ENCODE measurements at regions not wholly inside any gene's neighbourhood (a gene's known extent, or its start where the extent isn't known, plus 50 kb on each side); places are given as distances from the start of the nearest gene placed in this dataset.
"Not testable (repeated sequence)": the region's sequence is repeated elsewhere in the genome, so short reads cannot be mapped to it uniquely, and the experiment has no call there.

GRCh38 chr13:103457050-103457449, 390.8 kb upstream of the SLC10A2 start:
- TF ChIP-seq ZNF274 (IDR thresholded peaks at IDR 0.05; ENCODE audit: low read depth, low read length); YY1 (IDR thresholded peaks at IDR 0.05; ENCODE audit: insufficient read depth, insufficient read length); SUZ12 (IDR thresholded peaks at IDR 0.05; ENCODE audit: extremely low read depth, insufficient read depth, insufficient read length): not testable (repeated sequence)
